Mononuclear cell (primary cell): ENCODE measurements at regions not wholly inside any gene's neighbourhood (a gene's known extent, or its start where the extent isn't known, plus 50 kb on each side); places are given as distances from the start of the nearest gene placed in this dataset.
"Not testable (repeated sequence)": the region's sequence is repeated elsewhere in the genome, so short reads cannot be mapped to it uniquely, and the experiment has no call there.

Experiments used
- H3K27me3 ChIP-seq: 2 replicates; pipeline ENCODE4 v1.6.0; 2011; ENCODE audit warnings: low read length, control low read depth; ENCODE audit not compliant: insufficient read depth
- H3K4me1 ChIP-seq: 2 replicates; pipeline ENCODE4 v1.5.1; 2011; ENCODE audit warnings: mild to moderate bottlenecking, low read length, control low read depth; ENCODE audit not compliant: insufficient read depth
- H3K4me3 ChIP-seq: 2 replicates; pipeline ENCODE4 v1.5.1; 2011; ENCODE audit warnings: mild to moderate bottlenecking, low read length, moderate library complexity
- H3K9me3 ChIP-seq: 2 replicates; pipeline ENCODE4 v1.5.1; 2011; ENCODE audit warnings: low read depth, mild to moderate bottlenecking, control low read depth, low read length

- no peaks in the 10 kb centered on the region for H3K4me1 ChIP-seq
- no peaks in the 10 kb centered on the region for H3K27me3 ChIP-seq
- no peak overlapping the region for H3K4me3 ChIP-seq
- H3K9me3 ChIP-seq = no peaks in the 10 kb centered on the region
These were observed 101.4 kb downstream of the ZNF365 start for GRCh38 chr10:62475551-62475950.

- Histone ChIP-seq H3K27me3 (no peaks in the 10 kb centered on the region), H3K9me3 (no peaks in the 10 kb centered on the region), H3K4me3 (no peak overlapping the region), H3K4me1 (peaks cover 7% of the 10 kb centered on the region)
These were observed 105.4 kb downstream of the ZNF365 start for GRCh38 chr10:62479523-62479922.

- Histone ChIP-seq H3K27me3 (no peaks in the 10 kb centered on the region), H3K9me3 (no peaks in the 10 kb centered on the region), H3K4me3 (no peak overlapping the region), H3K4me1 (peaks cover 7% of the 10 kb centered on the region)
These were observed 106.0 kb downstream of the ZNF365 start for GRCh38 chr10:62480196-62480595.

- Histone ChIP-seq H3K4me3 (no peak overlapping the region), H3K27me3 (no peaks in the 10 kb centered on the region), H3K4me1 (peaks cover 7% of the 10 kb centered on the region), H3K9me3 (no peaks in the 10 kb centered on the region)
These were observed 108.4 kb downstream of the ZNF365 start for GRCh38 chr10:62482581-62482980.

- Histone ChIP-seq H3K4me3 (no peak overlapping the region), H3K4me1 (peaks cover 38% of the 10 kb centered on the region), H3K27me3 (no peaks in the 10 kb centered on the region), H3K9me3 (no peaks in the 10 kb centered on the region)
These were observed 117.4 kb downstream of the ZNF365 start for GRCh38 chr10:62491597-62491996.

GRCh38 chr10:62492012-62492869 lies 118.1 kb downstream of the ZNF365 start:
- Histone ChIP-seq H3K4me3 (no peak overlapping the region), H3K4me1 (peaks cover 38% of the 10 kb centered on the region), H3K27me3 (no peaks in the 10 kb centered on the region), H3K9me3 (no peaks in the 10 kb centered on the region)

GRCh38 chr10:62492870-62493180 lies 118.7 kb downstream of the ZNF365 start:
- no peaks in the 10 kb centered on the region for H3K9me3 ChIP-seq
- H3K27me3 ChIP-seq = no peaks in the 10 kb centered on the region
- H3K4me1 ChIP-seq = peaks cover 38% of the 10 kb centered on the region
- H3K4me3 ChIP-seq = no peak overlapping the region

- Histone ChIP-seq H3K9me3 (no peaks in the 10 kb centered on the region), H3K4me1 (peaks cover 55% of the 10 kb centered on the region), H3K4me3 (no peak overlapping the region), H3K27me3 (no peaks in the 10 kb centered on the region)
These were observed 122.8 kb downstream of the ZNF365 start for GRCh38 chr10:62496925-62497324.

- Histone ChIP-seq H3K4me1 (peaks cover 55% of the 10 kb centered on the region), H3K4me3 (no peak overlapping the region), H3K27me3 (no peaks in the 10 kb centered on the region), H3K9me3 (no peaks in the 10 kb centered on the region)
These were observed 124.1 kb downstream of the ZNF365 start for GRCh38 chr10:62498271-62498670.

GRCh38 chr10:62500116-62500515 lies 125.9 kb downstream of the ZNF365 start:
- H3K4me1 ChIP-seq = peaks cover 55% of the 10 kb centered on the region
- H3K27me3 ChIP-seq, H3K4me3 ChIP-seq: not testable (repeated sequence)

GRCh38 chr10:62501547-62501946 lies 127.4 kb downstream of the ZNF365 start:
- Histone ChIP-seq H3K27me3 (no peaks in the 10 kb centered on the region), H3K4me1 (peaks cover 56% of the 10 kb centered on the region)

More at GRCh38 chr10:62500116-62500515, 125.9 kb downstream of the ZNF365 start:
- not testable (repeated sequence) for H3K9me3 ChIP-seq

GRCh38 chr10:62502995-62503613 lies 128.9 kb downstream of the ZNF365 start:
- H3K27me3 ChIP-seq = no peaks in the 10 kb centered on the region
- H3K4me3 ChIP-seq = no peak overlapping the region
- no peaks in the 10 kb centered on the region for H3K9me3 ChIP-seq
- H3K4me1 ChIP-seq = peaks cover 57% of the 10 kb centered on the region

More at GRCh38 chr10:62501547-62501946, 127.4 kb downstream of the ZNF365 start:
- Histone ChIP-seq H3K9me3 (no peaks in the 10 kb centered on the region), H3K4me3 (no peak overlapping the region)

GRCh38 chr10:62503872-62504271 lies 129.7 kb downstream of the ZNF365 start:
- Histone ChIP-seq H3K27me3 (no peaks in the 10 kb centered on the region), H3K4me1 (peaks cover 57% of the 10 kb centered on the region), H3K9me3 (no peaks in the 10 kb centered on the region), H3K4me3 (no peak overlapping the region)

- Histone ChIP-seq H3K9me3 (no peaks in the 10 kb centered on the region), H3K27me3 (no peaks in the 10 kb centered on the region), H3K4me3 (no peak overlapping the region), H3K4me1 (peaks cover 41% of the 10 kb centered on the region)
These were observed 132.2 kb downstream of the ZNF365 start for GRCh38 chr10:62506371-62506770.

- Histone ChIP-seq H3K27me3 (peaks cover 3% of the 10 kb centered on the region), H3K9me3 (no peaks in the 10 kb centered on the region), H3K4me3 (no peak overlapping the region), H3K4me1 (peaks cover 4% of the 10 kb centered on the region)
These were observed 137.1 kb downstream of the ZNF365 start for GRCh38 chr10:62511238-62511637.

- no peaks in the 10 kb centered on the region for H3K9me3 ChIP-seq
- peaks cover 3% of the 10 kb centered on the region for H3K27me3 ChIP-seq
- H3K4me1 ChIP-seq = no peaks in the 10 kb centered on the region
- no peak overlapping the region for H3K4me3 ChIP-seq
These were observed 137.5 kb downstream of the ZNF365 start for GRCh38 chr10:62511656-62512055.
